SJSA1 (cell line): ENCODE measurements at regions not wholly inside any gene's neighbourhood (a gene's known extent, or its start where the extent isn't known, plus 50 kb on each side); places are given as distances from the start of the nearest gene placed in this dataset.

Experiments
- DNase-seq, 2 experiments: peaks; one replicate each; pipeline ENCODE4 v3.0.0-alpha.2; 2015 to 2020; ENCODE audit warnings: low spot score in 2 of 2, low read depth in 1 of 2
- H3K27ac ChIP-seq: fragments of 250-450 bp; sonication (Bioruptor Pico); 2 replicates; pipeline ENCODE4 v1.5.1; 2020; ENCODE audit warnings: mild to moderate bottlenecking, moderate library complexity
- H3K27me3 ChIP-seq: fragments of 250-450 bp; sonication (Bioruptor Pico); replicated peaks from 2 replicates; pipeline ENCODE4 v1.5.1; 2020; ENCODE audit warnings: mild to moderate bottlenecking, moderate library complexity
- H3K36me3 ChIP-seq: fragments of 250-450 bp; sonication (Bioruptor Pico); 2 replicates; pipeline ENCODE4 v1.5.1; 2020; ENCODE audit warnings: mild to moderate bottlenecking
- H3K4me1 ChIP-seq: fragments of 250-450 bp; sonication (Bioruptor Pico); replicated peaks from 2 replicates; pipeline ENCODE4 v1.6.1; 2021; ENCODE audit warnings: mild to moderate bottlenecking
- H3K4me3 ChIP-seq: fragments of 250-450 bp; sonication (Bioruptor Pico); 2 replicates; pipeline ENCODE4 v1.5.1; 2020; ENCODE audit warnings: mild to moderate bottlenecking
- H3K9me3 ChIP-seq: fragments of 250-450 bp; sonication (Bioruptor Pico); replicated peaks from 2 replicates; pipeline ENCODE4 v1.5.1; 2020; ENCODE audit warnings: mild to moderate bottlenecking

DNA sequence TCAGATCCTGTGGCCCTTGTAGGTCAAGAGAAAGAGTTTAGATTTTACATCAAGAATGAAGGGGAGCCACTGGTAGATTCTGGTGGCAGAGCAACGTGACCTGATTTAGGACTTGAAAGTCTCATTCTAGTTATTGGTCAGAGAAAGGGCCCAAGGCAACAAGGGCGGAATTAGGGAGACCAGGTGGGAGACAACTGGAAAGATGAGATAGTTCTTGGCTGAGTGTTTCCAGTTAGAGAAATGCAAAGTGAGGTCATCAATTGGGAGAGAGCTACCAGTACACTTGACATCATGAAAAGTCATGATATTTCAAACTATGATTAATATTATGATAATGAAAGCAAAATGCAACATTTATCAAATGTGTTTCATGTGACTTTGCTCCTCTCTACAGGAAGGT lies 147.2 kb upstream of the FAM20A start:
- no peaks in the 10 kb centered on the region for H3K27me3 ChIP-seq
- no peak overlapping the region for H3K27ac ChIP-seq
- no peaks in the 10 kb centered on the region for H3K4me1 ChIP-seq
- no peaks in the 10 kb centered on the region; the same call in 1 of the 2 replicates for H3K9me3 ChIP-seq
- H3K4me3 ChIP-seq = no peak overlapping the region
- DNase-seq = no peak
- no peaks in the 10 kb centered on the region for H3K36me3 ChIP-seq

DNA sequence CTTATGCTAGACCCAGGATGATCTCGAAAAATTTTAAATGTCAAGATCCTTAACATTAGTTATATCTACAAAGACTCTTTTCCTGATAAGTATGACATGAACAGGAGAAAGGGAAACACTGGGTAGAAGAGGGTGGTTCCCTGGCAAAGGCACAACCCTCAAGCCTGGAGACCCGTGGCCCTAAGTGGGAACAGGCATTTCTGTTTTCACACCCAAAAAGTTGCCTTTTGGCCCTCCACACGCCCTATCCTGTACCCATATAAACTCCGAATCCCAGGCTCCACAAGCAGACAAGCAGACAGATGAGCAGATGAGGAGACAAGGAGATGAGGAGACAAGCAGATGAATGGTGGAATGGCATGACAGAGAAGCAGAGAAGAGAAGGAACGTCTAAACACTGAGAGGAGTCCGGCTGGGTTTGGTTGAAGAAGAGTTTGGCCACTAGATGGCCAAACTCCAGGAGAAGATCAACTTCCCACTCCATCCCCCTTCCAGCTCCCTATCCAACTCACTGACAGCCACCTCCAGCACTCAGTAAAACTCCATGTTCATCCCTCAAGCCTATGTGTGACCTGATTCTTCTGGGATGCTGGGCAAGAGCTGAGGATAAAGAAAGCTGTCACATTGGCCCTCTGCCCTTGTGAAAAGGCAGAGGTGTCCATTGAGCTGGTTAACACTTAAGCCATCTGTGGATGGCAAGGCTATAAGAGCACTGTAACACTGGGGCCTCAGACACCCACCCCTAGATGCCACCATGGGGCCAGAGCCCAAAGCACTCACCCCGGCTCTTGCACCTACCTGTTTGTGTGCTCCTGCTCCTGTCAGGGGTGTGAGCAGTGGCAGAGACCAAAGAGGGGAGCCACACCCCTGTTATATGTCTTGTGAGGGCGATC lies 139.6 kb upstream of the FAM20A start:
- H3K4me3 ChIP-seq = no peak overlapping the region
- no peaks in the 10 kb centered on the region for H3K27me3 ChIP-seq
- H3K36me3 ChIP-seq = no peaks in the 10 kb centered on the region
- no peaks in the 10 kb centered on the region; the same call in 1 of the 2 replicates for H3K9me3 ChIP-seq
- no peaks in the 10 kb centered on the region for H3K4me1 ChIP-seq
- no peak for DNase-seq
- H3K27ac ChIP-seq = no peak overlapping the region

DNA sequence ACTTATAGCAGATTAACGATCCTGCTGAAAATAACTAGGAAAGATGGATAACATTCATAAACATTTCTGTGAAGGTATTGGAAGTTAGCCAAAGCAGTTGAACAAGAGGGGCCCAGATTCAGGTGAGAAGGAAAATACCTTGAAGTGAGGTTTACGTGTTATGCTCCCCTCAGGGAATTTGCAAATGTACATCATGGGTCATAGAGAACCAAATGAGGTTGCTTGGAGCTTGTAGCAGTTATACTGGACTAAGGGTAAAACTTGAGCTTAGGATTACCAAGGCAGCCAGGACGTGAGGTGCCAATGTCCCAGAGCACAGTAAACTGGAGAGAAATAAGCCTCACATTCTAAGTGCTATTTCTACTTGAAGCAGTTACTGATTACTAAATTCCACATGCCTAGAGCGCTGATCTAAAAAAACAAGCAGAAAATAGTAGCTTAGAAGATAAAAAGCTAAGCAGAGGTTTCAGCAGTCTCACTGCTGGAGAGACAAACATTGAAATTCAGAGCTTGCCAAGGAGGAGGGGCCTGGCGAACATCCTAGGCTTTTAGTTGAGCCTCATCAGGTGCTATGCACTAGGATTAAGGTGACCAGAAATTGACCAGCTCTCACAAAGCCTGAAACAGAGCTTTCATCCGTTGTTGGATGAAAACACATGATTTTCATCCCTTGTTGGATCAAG lies 136.7 kb upstream of the FAM20A start:
- Histone ChIP-seq H3K4me1 (peaks cover 14% of the 10 kb centered on the region), H3K27ac (no peak overlapping the region), H3K36me3 (no peaks in the 10 kb centered on the region), H3K27me3 (no peaks in the 10 kb centered on the region), H3K4me3 (no peak overlapping the region), H3K9me3 (no peaks in the 10 kb centered on the region)
- no peak for DNase-seq

DNA sequence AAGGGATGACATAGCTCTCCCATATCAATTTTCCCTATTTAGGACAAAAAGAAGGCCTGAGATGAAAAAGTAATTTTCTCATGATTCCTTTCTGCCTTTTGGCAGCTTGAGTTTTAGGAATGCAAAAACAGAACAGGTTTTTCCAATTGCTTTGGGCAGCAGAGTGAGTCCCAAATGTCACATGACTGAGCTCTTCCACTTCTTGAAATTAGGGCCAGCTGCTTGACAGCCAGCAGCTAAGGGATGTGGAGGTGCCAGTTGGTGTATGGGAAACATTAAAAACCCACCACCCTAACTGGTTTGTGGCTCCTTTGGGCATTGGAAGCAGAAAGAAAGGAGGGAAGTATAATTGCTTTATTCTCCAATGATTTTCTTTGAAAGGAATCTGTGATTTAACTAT lies 133.8 kb upstream of the FAM20A start:
- H3K4me3 ChIP-seq = no peak overlapping the region
- peaks cover 14% of the 10 kb centered on the region for H3K4me1 ChIP-seq
- no peaks in the 10 kb centered on the region for H3K9me3 ChIP-seq
- no peaks in the 10 kb centered on the region for H3K36me3 ChIP-seq
- no peak overlapping the region for H3K27ac ChIP-seq
- no peak for DNase-seq
- H3K27me3 ChIP-seq = no peaks in the 10 kb centered on the region

DNA sequence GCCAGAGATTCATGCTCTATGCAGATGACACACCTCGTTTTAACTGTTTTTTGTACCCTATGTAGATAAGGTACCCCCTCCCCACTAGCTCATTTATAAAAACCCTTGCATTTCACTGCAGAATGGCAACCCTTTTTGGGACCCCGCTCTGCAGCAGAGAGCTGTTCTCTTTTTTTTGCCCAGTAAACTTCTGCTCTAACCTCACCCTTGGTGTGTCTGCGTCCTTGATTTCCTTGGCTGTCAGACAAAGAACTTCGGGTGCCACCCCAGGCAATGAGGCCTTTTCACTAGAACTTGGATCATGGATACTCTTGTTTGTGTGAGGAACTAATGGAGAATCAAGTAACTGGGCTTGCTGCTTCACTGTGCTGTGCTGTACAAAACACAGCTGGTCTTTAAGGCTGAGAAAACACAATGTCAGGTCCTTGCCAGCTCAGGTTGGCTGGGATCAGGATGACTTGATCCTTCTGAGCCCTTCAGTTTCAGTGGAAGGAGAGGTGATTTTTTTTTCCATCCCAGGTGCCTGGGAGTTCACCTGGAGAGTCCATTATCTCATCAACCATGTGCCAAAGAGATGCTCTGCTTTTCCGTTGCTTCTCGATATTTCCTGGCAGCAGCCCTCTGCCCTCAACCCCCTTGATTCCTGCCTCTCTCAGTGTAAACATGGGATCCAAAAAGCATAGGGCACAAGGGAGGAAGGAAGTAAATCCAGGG lies 133.2 kb upstream of the FAM20A start:
- no peak overlapping the region for H3K27ac ChIP-seq
- no peaks in the 10 kb centered on the region for H3K9me3 ChIP-seq
- H3K36me3 ChIP-seq = no peaks in the 10 kb centered on the region
- no peaks in the 10 kb centered on the region for H3K27me3 ChIP-seq
- DNase-seq = no peak
- H3K4me3 ChIP-seq = no peak overlapping the region
- peaks cover 14% of the 10 kb centered on the region for H3K4me1 ChIP-seq

DNA sequence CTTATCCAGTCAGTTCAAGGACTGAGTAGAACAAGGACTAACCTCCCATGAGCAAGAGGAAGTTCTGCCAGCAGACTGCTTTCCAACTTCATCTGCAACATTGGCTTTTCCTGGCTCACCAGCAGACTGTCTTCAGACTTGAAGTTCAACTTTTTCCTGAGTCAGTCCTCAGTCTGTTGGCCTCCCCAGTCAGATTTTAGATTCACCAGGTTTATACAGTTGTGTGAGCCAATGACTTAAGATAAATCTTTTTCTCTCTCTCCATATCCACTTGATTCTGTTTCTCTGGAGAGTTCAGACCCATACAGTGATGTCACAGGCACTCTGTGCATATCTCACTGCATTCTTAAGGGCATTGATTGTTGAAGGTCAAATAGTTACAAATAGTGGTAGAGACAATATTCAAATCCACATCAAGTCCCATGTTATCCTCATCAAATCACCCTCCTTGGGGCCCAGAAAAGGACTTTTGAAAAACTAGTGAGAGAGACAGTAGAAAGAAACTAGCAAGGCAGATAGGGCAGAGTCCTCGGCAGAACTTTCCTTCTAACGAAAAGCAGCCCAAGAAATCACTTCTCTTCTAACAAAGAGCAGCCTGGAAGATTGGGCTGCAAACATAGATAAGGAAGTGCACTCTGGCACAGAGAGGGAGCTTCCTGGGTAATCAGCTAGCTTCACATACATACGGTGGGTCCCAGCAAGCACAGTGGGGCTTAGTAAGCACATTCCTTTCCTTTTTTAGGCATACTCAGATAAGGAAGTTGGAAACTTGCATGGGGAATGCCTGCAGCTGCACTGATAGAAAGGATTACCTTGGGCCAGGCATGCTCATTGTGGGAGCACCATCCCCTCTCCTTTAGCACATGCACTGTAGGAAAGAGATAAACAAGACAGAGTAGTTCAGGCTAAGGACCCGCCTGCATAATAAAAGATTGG lies 132.3 kb upstream of the FAM20A start:
- Histone ChIP-seq H3K4me3 (no peak overlapping the region), H3K9me3 (no peaks in the 10 kb centered on the region), H3K36me3 (no peaks in the 10 kb centered on the region), H3K27me3 (no peaks in the 10 kb centered on the region), H3K27ac (peak overlapping the region; percentile 2; the same call in 1 of the 2 replicates), H3K4me1 (peaks cover 14% of the 10 kb centered on the region)
- peak in 1 of 2 experiments; percentile 32 for DNase-seq

DNA sequence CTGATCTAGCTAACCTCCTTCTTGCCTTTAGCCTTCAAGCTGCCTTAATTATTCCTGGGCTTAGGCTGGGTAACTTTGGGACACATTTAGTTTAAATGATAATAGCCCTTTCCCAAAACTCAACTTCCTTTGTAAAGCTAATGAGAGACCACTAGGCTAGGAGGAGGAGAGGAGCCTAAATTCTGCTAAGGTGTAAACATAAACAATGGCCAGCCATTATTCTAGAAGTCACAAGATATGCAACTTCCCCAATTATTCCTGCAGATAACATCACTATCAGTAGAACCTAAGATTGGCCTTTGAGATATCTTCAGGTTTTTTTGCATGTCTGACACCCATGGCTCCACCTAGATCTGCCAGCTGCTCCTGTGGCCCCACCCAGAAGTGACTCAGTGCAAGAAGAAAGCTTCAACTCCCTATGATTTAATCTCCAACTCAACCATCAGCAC lies 131.2 kb upstream of the FAM20A start:
- Histone ChIP-seq H3K4me1 (peaks cover 14% of the 10 kb centered on the region), H3K27me3 (no peaks in the 10 kb centered on the region), H3K27ac (no peak overlapping the region), H3K9me3 (no peaks in the 10 kb centered on the region), H3K4me3 (no peak overlapping the region), H3K36me3 (no peaks in the 10 kb centered on the region)
- DNase-seq = no peak

DNA sequence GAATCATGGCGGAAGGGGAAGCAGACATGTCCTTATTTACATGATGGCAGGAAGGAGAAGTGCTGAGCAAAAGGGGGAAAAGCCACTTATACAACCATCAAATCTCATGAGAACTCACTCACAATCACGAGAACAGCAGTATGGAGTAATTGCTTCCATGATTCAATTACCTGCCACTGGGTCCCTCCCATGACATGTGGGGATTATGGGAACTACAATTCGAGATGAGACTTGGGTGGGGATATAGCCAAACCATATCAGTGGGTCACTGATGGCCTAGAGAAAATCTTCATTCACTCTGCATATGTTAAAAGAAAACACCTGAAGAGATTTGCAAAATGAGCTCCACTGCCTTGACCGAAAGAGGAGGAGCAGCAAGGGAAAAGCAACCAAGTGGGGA lies 130.3 kb upstream of the FAM20A start:
- Histone ChIP-seq H3K9me3 (no peaks in the 10 kb centered on the region), H3K27me3 (no peaks in the 10 kb centered on the region), H3K4me3 (no peak overlapping the region), H3K4me1 (peaks cover 14% of the 10 kb centered on the region), H3K36me3 (no peaks in the 10 kb centered on the region), H3K27ac (no peak overlapping the region)
- DNase-seq = no peak

DNA sequence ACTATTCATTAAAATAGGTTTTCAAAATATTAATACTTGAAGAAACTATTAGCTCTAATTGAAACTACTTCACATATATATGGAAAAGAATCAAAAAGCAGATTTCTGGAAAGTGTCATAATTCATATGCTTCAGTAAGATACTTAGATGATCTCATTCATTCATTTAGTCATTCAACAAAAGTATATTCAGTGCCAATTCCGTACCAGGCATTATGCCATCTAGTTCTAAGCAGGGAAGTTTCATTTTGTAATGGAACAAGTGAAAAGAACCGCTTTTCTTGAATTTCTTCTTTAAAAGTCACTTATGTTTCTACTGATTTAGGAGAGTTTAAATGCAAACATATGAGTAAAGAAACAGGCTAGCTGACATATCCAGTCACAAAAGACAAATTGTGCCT lies 118.3 kb upstream of the FAM20A start:
- Histone ChIP-seq H3K27ac (no peak overlapping the region), H3K4me1 (no peaks in the 10 kb centered on the region), H3K27me3 (no peaks in the 10 kb centered on the region), H3K4me3 (no peak overlapping the region), H3K9me3 (no peaks in the 10 kb centered on the region), H3K36me3 (no peaks in the 10 kb centered on the region)
- no peak for DNase-seq

DNA sequence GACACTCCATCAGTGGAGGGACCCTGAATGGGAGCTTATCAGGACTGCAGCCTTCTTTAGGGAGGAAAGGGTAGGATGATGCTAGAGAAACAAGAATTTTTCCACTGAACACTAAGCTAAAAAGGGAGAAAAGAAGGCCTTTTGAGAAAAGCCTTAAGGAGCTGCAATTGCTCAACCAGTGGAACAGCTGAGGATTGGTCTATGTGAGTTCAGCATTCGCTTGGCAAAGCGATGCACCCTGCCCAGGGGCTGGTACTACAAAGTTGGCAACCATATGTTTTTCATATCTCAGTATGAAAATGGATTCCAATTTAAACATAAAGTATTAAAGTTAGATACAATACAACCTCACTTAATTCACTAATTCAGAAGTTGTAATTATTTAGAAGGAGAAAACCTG lies 117.8 kb upstream of the FAM20A start:
- Histone ChIP-seq H3K4me3 (no peak overlapping the region), H3K27me3 (no peaks in the 10 kb centered on the region), H3K4me1 (no peaks in the 10 kb centered on the region), H3K36me3 (no peaks in the 10 kb centered on the region), H3K27ac (no peak overlapping the region), H3K9me3 (no peaks in the 10 kb centered on the region)
- DNase-seq = no peak

DNA sequence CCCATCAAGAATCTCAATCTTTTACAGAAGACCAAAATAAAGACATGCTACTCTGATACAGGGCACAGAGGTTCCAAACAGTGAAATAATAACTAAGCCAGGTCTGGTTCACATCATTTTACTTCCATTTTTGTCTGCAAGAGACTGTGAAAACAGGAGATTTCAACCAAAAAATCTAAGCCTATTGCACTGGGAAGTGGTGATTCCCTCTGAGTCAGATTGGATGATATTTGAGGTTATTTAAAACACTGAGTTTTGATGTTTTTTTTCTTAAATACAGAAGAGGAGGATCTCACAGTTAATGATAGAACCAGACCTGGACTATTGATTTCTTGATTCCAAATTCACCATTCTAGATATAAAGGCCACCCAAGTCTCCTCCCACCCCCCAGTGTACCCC lies 117.3 kb upstream of the FAM20A start:
- no peaks in the 10 kb centered on the region for H3K27me3 ChIP-seq
- H3K4me1 ChIP-seq = no peaks in the 10 kb centered on the region
- no peak for DNase-seq
- no peak overlapping the region for H3K4me3 ChIP-seq
- no peaks in the 10 kb centered on the region for H3K36me3 ChIP-seq
- H3K9me3 ChIP-seq = no peaks in the 10 kb centered on the region
- no peak overlapping the region for H3K27ac ChIP-seq

DNA sequence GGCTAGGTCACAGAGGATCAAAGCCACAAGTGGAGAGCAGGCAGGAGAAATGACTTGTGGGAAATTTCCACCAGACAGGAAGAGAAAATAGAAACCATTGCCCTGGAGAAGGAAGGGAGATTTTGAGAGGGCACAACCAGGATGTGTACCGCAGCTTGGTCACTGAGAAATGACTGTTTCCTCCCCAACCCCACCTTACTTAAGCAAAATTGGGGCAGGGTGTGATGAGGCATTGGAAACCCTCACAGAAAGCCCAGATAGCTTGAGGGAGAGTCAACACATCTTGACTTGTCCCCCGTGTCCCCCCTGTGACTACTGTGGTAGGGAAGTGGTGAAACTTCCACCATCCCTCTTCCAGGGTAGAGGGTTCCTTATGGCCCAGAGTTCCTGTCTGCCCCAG lies 113.5 kb upstream of the FAM20A start:
- Histone ChIP-seq H3K4me3 (no peak overlapping the region), H3K36me3 (no peaks in the 10 kb centered on the region)

DNA sequence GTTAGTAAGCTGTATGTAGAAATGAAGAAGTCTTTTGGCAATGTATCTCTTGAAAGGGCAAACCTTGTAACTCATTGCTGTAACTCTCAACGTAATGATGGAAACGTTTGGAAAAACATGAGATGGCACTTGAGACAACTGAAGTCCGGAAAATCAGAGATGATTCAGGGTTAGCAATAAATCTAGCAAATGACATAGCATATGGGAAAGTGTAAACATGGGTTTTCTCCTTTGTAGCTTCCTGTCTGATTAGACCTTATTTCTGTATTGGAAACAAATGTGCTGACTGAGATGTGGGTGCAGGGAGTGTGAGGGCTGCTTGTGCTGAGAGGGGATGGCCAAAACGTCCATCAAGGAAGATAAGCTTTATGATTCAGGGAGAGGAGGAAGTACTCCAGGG lies 110.7 kb upstream of the FAM20A start:
- no peaks in the 10 kb centered on the region for H3K36me3 ChIP-seq
- no peak overlapping the region for H3K4me3 ChIP-seq
- H3K9me3 ChIP-seq = no peaks in the 10 kb centered on the region
- H3K4me1 ChIP-seq = peaks cover 23% of the 10 kb centered on the region
- no peak for DNase-seq
- no peaks in the 10 kb centered on the region for H3K27me3 ChIP-seq
- H3K27ac ChIP-seq = no peak overlapping the region

More for the DNA sequence above, 113.5 kb upstream of the FAM20A start:
- Histone ChIP-seq H3K27ac (no peak overlapping the region), H3K9me3 (no peaks in the 10 kb centered on the region), H3K27me3 (no peaks in the 10 kb centered on the region), H3K4me1 (peaks cover 22% of the 10 kb centered on the region)
- DNase-seq = no peak
